RPMI8226 (cell line): ENCODE measurements at regions not wholly inside any gene's neighbourhood (a gene's known extent, or its start where the extent isn't known, plus 50 kb on each side); places are given as distances from the start of the nearest gene placed in this dataset.
"Not testable (repeated sequence)": the region's sequence is repeated elsewhere in the genome, so short reads cannot be mapped to it uniquely, and the experiment has no call there.

ENCODE experiments used
- DNase-seq: peaks from one replicate; pipeline ENCODE4 v3.0.0-alpha.2; 2015

- no peak for DNase-seq
Observed at GRCh38 chr3:112765531-112765930, 81.1 kb downstream of the CD200R1L start.

GRCh38 chr3:112763258-112763657 lies 83.4 kb downstream of the CD200R1L start:
- no peak for DNase-seq

GRCh38 chr3:112761062-112761638 lies 85.5 kb downstream of the CD200R1L start:
- no peak for DNase-seq

GRCh38 chr3:112759681-112760080 lies 87.0 kb downstream of the CD200R1L start:
- no peak for DNase-seq

- DNase-seq = no peak
Observed at GRCh38 chr3:112759210-112759609, 87.5 kb downstream of the CD200R1L start.

- no peak for DNase-seq
Observed at GRCh38 chr3:112757197-112757596, 89.5 kb downstream of the CD200R1L start.

GRCh38 chr3:112755845-112756613 lies 90.6 kb downstream of the CD200R1L start:
- no peak for DNase-seq

- not testable (repeated sequence) for DNase-seq
Observed at GRCh38 chr3:112755046-112755445, 91.6 kb downstream of the CD200R1L start.

- DNase-seq = no peak
Observed at GRCh38 chr3:112751564-112752512, 94.8 kb downstream of the CD200R1L start.

GRCh38 chr3:112751061-112751460 lies 95.6 kb downstream of the CD200R1L start:
- no peak for DNase-seq

GRCh38 chr3:112747624-112748023 lies 99.0 kb downstream of the CD200R1L start:
- no peak for DNase-seq

GRCh38 chr3:112746675-112747280 lies 99.9 kb downstream of the CD200R1L start:
- DNase-seq = no peak

GRCh38 chr3:112745567-112746248 lies 101.0 kb downstream of the CD200R1L start:
- no peak for DNase-seq

GRCh38 chr3:112744825-112745566 lies 101.7 kb downstream of the CD200R1L start:
- DNase-seq = peak; percentile 47

GRCh38 chr3:112744106-112744505 lies 102.6 kb downstream of the CD200R1L start:
- no peak for DNase-seq

GRCh38 chr3:112742934-112743333 lies 102.0 kb upstream of the CCDC80 start:
- DNase-seq = no peak

- DNase-seq = no peak
Observed at GRCh38 chr3:112741983-112742382, 101.0 kb upstream of the CCDC80 start.

- no peak for DNase-seq
Observed at GRCh38 chr3:112740835-112741234, 99.9 kb upstream of the CCDC80 start.

GRCh38 chr3:112739252-112739965 lies 98.5 kb upstream of the CCDC80 start:
- no peak for DNase-seq

- no peak for DNase-seq
Observed at GRCh38 chr3:112738366-112738765, 97.4 kb upstream of the CCDC80 start.
